Activated naive CD4-positive, alpha-beta T cell treated with anti-CD3 and anti-CD28 coated beads, Interleukin-2, amount 10 ng/mL, durations not matched to agents 7 days and 5 days (primary cell): ENCODE measurements at regions not wholly inside any gene's neighbourhood (a gene's known extent, or its start where the extent isn't known, plus 50 kb on each side); places are given as distances from the start of the nearest gene placed in this dataset.
"Not testable (repeated sequence)": the region's sequence is repeated elsewhere in the genome, so short reads cannot be mapped to it uniquely, and the experiment has no call there.

Experiments
- CTCF ChIA-PET: fragments of 350-600 bp; sonication (Branson Sonifier 250); formaldehyde crosslinking; loops from one replicate; lab custom pipeline; 2021; ENCODE audit warnings: antibody characterized with exemption; lab: Charles Lee
- DNase-seq: peaks from one replicate; pipeline ENCODE4 v3.0.0-alpha.2; 2020
- H3K27ac Mint-ChIP-seq: one replicate; pipeline ENCODE4 v1.8.0; 2021; ENCODE audit warnings: mild to moderate bottlenecking, moderate library complexity, mixed read lengths
- H3K27me3 Mint-ChIP-seq: one replicate; pipeline ENCODE4 v1.8.0; 2021; ENCODE audit warnings: mild to moderate bottlenecking, mixed read lengths
- H3K36me3 Mint-ChIP-seq: one replicate; pipeline ENCODE4 v1.8.0; 2021; ENCODE audit warnings: mixed read lengths
- H3K4me1 Mint-ChIP-seq: one replicate; pipeline ENCODE4 v1.8.0; 2021; ENCODE audit warnings: mixed read lengths
- H3K4me3 Mint-ChIP-seq: one replicate; pipeline ENCODE4 v1.8.0; 2021; ENCODE audit warnings: mild to moderate bottlenecking, moderate library complexity, mixed read lengths
- H3K9me3 Mint-ChIP-seq: one replicate; pipeline ENCODE4 v1.8.0; 2021; ENCODE audit warnings: mixed read lengths

DNA sequence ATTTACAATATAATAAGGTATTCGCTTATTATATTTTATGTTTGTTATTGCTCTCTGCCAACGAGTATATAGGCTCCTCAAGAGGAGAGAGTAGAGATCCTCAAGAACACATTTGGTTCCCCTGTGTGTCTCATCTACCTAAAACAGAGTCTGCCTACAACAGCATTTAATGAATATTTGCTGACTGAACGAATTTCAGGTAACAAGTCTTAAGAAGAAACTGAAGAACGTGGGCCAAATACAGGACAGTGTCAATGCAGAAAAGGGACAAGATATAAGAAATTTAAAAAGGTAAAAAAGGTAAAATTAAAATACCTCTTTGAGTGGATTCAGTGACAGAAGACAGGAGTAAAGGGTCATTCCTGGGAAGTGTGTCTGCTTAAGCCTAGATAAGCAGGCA is 129.2 kb downstream of the HNMT start:
- no peak for DNase-seq
- Mint-ChIP-seq H3K27me3 (no peaks in the 10 kb centered on the region), H3K4me3 (no peak overlapping the region), H3K4me1 (no peaks in the 10 kb centered on the region), H3K36me3 (no peaks in the 10 kb centered on the region), H3K27ac (no peak overlapping the region), H3K9me3 (no peaks in the 10 kb centered on the region)
- CTCF ChIA-PET: no interaction called here

DNA sequence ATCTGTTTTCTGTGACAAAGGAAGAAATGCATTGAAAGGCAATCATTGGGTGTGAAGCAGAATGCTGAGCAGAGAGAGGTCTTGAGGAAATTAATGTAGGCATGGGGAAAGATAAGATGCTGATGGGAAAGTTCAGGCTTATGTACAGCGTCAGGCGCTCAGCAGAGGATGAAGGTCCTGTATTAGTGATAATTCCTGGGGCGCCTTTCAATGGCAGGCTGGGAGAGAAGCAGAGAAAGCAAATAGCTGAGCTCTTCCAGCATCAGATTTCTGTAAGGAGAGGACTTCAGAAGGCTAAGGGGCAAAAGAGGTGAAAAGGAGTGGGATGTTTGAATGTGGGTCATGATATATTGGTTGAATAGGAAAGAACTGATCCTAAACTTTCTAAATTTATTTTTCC is 129.8 kb downstream of the HNMT start:
- no peaks in the 10 kb centered on the region for H3K36me3 Mint-ChIP-seq
- CTCF ChIA-PET: no interaction called here
- no peak overlapping the region for H3K4me3 Mint-ChIP-seq
- H3K27me3 Mint-ChIP-seq: no peaks in the 10 kb centered on the region
- no peak for DNase-seq
- no peaks in the 10 kb centered on the region for H3K9me3 Mint-ChIP-seq
- no peaks in the 10 kb centered on the region for H3K4me1 Mint-ChIP-seq
- H3K27ac Mint-ChIP-seq: no peak overlapping the region

DNA sequence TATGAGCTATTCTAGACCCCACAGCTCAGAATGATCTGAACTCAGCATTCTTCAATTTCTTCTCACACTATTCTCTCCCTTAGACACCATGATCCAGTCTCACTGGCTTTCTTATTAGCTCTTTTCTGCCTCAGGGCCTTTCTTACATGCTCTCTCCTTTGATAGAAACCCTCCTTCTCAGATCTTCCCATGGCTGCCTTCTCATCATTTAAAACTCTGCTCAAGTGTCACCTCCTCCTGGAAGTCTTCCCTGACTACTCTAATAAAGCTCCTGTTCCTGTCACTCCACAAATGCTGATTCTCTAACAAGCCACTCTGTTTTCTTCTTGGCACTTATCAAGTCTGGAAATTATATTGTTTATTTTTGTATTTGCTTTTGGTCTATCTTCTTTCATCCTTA is 131.1 kb downstream of the HNMT start:
- Mint-ChIP-seq H3K27me3 (no peaks in the 10 kb centered on the region), H3K4me3 (no peak overlapping the region), H3K27ac (no peak overlapping the region), H3K9me3 (peaks cover 3% of the 10 kb centered on the region), H3K4me1 (no peaks in the 10 kb centered on the region), H3K36me3 (no peaks in the 10 kb centered on the region)
- no peak for DNase-seq
- CTCF ChIA-PET: no interaction called here

DNA sequence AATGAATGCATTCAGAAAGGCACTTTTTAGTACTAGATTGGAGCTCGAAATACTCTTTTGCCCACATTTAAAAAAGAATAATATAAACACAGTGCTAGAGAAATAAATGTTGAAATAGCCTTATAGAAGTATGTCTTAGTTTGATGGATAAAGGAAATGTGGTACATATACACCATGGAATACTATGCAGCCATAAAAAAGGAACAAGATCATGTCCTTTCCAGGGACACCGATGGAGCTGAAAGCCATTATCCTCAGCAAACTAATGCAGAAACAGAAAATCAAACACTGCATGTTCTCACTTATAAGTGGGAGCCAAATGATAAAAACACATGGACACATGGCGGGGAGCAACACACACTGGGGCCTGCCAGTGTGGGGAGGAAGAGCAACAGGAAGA is 135.0 kb downstream of the HNMT start:
- CTCF ChIA-PET, H3K4me3 Mint-ChIP-seq, H3K27me3 Mint-ChIP-seq, DNase-seq, H3K36me3 Mint-ChIP-seq, H3K27ac Mint-ChIP-seq, H3K9me3 Mint-ChIP-seq, H3K4me1 Mint-ChIP-seq: not testable (repeated sequence)

DNA sequence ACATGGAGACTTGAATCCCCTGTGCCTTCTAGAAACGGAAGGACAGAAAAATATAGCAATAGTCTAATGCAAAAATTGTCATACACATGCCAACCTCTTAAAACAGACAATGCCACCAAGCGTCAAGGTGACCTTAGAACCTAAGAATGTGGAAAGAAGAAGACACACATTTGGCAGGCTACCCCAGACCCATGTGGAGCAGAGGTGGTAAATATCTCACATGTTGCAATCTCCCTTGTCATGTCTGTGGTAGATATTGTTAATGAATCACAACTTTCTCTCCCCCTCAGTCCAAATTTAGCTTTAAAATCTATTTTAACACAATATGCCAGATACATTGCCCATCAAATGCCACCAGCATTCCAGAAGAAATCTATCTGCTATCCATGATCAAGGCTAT is 137.4 kb downstream of the HNMT start:
- Mint-ChIP-seq H3K36me3 (no peaks in the 10 kb centered on the region), H3K4me3 (no peak overlapping the region), H3K4me1 (no peaks in the 10 kb centered on the region), H3K9me3 (peaks cover 3% of the 10 kb centered on the region), H3K27ac (no peak overlapping the region), H3K27me3 (no peaks in the 10 kb centered on the region)
- DNase-seq: no peak
- CTCF ChIA-PET: interaction anchor here (1.3 kb wide), 1 partner anchor 12 kb away, joined by 4 read pairs; no protein-coding TSS in a partner anchor

DNA sequence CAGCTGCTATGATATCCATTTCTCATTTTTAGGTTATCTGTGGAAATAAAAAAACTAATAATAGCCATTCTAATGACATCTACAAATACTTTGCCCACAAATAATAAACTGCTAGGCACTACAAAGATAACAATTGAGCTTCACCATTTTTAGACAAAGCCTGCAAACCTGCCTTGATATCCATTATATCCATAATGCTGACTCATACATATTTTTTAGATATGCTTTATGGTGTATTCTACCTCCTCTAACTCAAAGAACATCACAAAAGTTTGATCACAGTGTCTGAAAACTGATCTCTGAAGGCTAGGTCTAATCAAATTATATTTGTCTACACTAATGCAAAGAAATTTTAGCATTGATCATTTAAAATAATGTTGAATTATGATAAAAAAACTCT is 138.4 kb downstream of the HNMT start:
- DNase-seq: no peak
- Mint-ChIP-seq H3K27me3 (no peaks in the 10 kb centered on the region), H3K27ac (no peak overlapping the region), H3K9me3 (peaks cover 3% of the 10 kb centered on the region), H3K4me1 (no peaks in the 10 kb centered on the region), H3K36me3 (no peaks in the 10 kb centered on the region), H3K4me3 (no peak overlapping the region)
- CTCF ChIA-PET: no interaction called here

DNA sequence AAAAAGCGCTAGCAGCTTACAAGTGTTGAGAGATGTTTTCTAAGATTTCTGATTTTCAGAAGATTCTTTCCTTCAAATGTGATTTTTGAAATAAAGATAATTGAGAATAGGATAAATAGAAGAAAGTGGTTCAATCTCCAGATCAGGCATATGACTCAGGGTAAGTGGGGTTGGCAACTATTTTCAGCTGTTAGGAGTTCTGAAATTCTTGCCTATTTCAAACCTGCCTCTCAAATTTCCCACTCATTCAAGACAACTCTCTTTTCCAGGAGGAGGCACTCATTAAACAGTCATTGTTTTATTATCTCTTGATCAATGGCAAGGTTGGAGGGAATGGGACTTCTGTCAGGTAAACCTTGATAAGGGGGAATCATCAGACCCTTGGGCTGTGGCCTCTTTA is 138.9 kb downstream of the HNMT start:
- Mint-ChIP-seq H3K4me3 (no peak overlapping the region), H3K9me3 (peaks cover 3% of the 10 kb centered on the region), H3K4me1 (no peaks in the 10 kb centered on the region), H3K36me3 (no peaks in the 10 kb centered on the region), H3K27ac (no peak overlapping the region), H3K27me3 (no peaks in the 10 kb centered on the region)
- no peak for DNase-seq
- CTCF ChIA-PET: no interaction called here

DNA sequence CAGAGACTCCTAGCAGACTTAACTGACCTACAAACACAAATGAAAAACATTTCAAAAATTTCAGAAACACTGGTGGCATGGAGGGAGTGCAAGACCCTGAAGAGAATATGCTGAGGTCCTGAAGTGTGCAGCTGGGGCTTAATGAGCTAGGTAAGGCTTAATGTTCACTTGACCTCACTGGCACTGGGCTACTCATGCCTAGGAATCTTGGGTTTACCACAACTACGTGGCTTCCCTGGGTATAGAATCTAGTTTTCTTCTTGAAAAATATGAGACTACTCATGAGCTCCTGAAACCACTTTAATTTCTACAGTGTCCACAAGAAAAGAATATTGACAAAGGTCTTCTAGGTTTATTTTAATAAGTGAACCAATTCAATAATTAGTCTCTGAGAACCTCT is 139.8 kb downstream of the HNMT start:
- Mint-ChIP-seq H3K4me3 (no peak overlapping the region), H3K36me3 (no peaks in the 10 kb centered on the region), H3K9me3 (peaks cover 3% of the 10 kb centered on the region), H3K27me3 (no peaks in the 10 kb centered on the region), H3K27ac (no peak overlapping the region), H3K4me1 (no peaks in the 10 kb centered on the region)
- CTCF ChIA-PET: no interaction called here
- no peak for DNase-seq

DNA sequence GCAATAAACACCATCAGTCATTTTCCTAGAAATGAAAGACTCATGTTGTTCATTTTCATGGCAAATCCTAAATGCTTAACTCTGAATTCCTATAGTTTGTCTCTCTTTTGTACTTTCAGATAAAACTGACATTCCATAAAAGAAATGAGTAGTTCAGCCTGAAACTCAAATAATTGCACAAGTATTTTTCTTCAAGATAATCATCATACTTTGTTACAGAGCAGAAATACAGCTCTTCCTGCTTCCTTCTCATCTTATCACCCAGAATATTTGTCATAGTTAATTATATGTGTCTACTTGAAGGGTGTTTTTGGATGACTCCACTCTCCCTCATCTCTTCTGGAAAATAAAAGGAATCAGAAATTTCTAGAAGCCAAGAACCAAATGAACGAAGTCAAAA is 141.1 kb downstream of the HNMT start:
- Mint-ChIP-seq H3K27me3 (no peaks in the 10 kb centered on the region), H3K27ac (no peak overlapping the region), H3K9me3 (no peaks in the 10 kb centered on the region), H3K36me3 (no peaks in the 10 kb centered on the region), H3K4me3 (no peak overlapping the region), H3K4me1 (no peaks in the 10 kb centered on the region)
- DNase-seq: no peak
- CTCF ChIA-PET: no interaction called here

DNA sequence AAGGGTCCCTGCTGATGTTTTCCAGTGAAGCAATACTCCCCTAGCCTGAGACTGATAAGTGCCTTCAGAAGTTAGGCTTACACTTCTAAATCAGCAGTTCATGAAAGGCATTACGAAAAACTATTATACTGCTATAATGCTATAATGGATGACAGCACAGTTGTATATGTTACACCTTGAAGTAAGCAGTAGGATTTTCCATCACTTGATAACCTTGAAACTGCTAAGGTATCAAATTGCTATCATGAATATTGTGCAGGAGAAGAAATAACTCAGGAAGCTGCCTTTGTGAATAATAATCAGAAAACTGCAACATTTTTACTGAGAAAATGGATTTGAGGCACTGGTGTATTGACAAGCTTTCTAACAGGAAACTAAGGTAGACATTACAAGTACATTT is 142.3 kb downstream of the HNMT start:
- Mint-ChIP-seq H3K27me3 (no peaks in the 10 kb centered on the region), H3K36me3 (no peaks in the 10 kb centered on the region), H3K4me1 (no peaks in the 10 kb centered on the region), H3K4me3 (no peak overlapping the region), H3K27ac (no peak overlapping the region), H3K9me3 (no peaks in the 10 kb centered on the region)
- no peak for DNase-seq
- CTCF ChIA-PET: no interaction called here

DNA sequence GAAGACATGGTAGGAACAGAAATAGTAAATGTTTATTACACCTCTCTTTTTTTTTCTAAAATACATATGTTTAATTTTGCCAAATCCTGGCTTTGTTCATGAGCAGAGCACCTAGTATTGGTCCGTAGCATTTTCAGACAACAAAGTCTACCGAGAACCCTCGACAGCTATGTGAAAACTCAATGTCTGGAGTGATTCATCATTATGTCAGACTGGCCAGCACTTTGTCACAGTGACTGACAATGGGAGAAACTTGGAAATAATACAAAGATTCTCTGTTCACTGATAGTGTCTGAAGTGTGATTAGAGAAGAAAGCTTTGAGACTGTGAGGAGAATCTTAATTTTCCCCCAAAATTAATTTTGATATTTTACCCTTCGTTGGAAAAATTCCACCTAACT is 143.0 kb downstream of the HNMT start:
- Mint-ChIP-seq H3K9me3 (no peaks in the 10 kb centered on the region), H3K4me1 (no peaks in the 10 kb centered on the region), H3K27ac (no peak overlapping the region), H3K27me3 (no peaks in the 10 kb centered on the region), H3K4me3 (no peak overlapping the region), H3K36me3 (no peaks in the 10 kb centered on the region)
- CTCF ChIA-PET: no interaction called here
- no peak for DNase-seq

DNA sequence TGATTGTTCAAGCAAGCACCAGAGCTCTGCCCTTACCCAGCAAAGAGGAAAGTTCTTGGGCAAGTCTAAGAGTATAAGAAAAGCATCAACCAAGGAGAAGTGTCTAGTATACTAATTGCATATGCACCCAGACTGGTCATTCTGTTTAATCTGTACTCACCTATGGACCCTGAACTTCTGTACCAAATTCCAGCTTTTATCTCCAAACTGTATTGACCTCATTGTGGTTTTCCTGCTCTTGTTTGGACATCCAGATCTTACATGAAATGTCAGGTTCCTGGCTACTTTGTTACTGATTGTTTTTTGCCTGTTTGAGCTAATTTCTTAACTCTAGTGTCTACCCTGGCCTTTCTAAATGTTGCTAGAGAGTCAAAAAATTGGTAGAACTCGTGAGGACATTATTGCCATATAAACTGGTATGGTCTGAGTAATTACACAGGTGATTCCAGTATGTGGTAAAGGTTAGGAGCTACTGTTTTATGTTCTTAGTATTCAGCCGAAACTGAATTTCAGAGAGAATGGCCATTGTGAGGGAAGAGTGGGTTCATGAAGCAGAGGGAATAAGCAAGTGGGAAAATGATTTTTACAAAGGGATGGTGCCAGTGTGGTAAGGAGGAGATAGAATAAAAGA is 146.3 kb downstream of the HNMT start:
- Mint-ChIP-seq H3K4me3 (no peak overlapping the region), H3K36me3 (no peaks in the 10 kb centered on the region), H3K27me3 (no peaks in the 10 kb centered on the region), H3K9me3 (no peaks in the 10 kb centered on the region), H3K4me1 (no peaks in the 10 kb centered on the region), H3K27ac (no peak overlapping the region)
- CTCF ChIA-PET: no interaction called here
- no peak for DNase-seq

DNA sequence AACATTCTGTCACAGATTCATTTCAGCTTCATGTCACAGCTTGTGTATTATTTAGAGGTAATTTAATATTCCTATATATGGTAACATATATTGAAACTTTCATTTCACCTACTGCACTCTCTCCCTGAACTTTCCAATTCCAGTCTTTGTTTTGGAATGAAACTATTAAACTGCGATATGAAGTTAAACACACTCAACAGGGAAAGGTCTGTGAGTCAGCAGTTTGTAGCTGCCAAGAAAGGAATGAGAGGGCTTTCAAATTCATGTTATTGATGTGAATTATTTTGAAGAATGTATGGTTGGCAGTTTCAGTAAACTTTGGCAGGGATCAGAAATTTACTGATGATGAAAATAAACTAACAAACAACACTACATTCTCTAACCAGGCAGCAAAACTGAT is 148.3 kb downstream of the HNMT start:
- CTCF ChIA-PET: interaction anchor here (1.3 kb wide), 1 partner anchor 11 kb away, joined by 4 read pairs; no protein-coding TSS in a partner anchor
- H3K27ac Mint-ChIP-seq: no peak overlapping the region
- no peak for DNase-seq
- no peaks in the 10 kb centered on the region for H3K4me1 Mint-ChIP-seq
- H3K36me3 Mint-ChIP-seq: no peaks in the 10 kb centered on the region
- no peaks in the 10 kb centered on the region for H3K9me3 Mint-ChIP-seq
- no peaks in the 10 kb centered on the region for H3K27me3 Mint-ChIP-seq
- no peak overlapping the region for H3K4me3 Mint-ChIP-seq

DNA sequence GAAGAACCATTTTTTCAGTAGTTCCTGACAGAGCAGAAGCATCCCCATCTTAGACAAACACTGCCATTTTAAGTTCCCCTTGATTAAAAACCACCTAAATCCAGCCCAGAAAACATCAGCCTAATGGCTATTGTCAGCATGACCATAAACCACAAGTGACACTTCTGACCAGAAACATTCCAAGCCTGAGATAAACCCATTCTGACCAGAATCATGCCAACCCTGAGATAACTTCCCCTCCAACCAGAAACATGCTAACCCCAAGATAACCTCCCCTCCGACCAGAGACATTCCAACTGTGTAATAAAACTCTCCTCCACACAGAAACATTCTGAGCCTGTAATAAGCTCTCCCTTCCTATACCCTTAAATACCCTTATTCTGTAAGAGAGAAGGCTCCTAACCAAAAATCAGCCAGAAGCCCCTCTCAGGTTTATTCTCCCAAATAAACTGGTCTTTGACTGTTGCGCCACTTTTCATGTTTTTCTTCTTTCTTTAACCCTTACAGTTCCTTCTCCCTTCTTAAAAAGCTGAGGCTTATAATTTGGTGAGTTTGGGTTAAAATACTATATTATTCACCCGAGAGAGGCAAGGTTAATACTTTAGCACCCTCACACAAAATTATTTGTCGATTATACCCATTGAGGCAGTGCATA is 149.7 kb downstream of the HNMT start:
- Mint-ChIP-seq H3K27me3 (no peaks in the 10 kb centered on the region), H3K27ac (no peak overlapping the region), H3K4me3 (no peak overlapping the region), H3K36me3 (no peaks in the 10 kb centered on the region), H3K4me1 (no peaks in the 10 kb centered on the region), H3K9me3 (no peaks in the 10 kb centered on the region)
- CTCF ChIA-PET: interaction anchor here (1.3 kb wide), 1 partner anchor 13 kb away, joined by 4 read pairs; no protein-coding TSS in a partner anchor
- DNase-seq: no peak

DNA sequence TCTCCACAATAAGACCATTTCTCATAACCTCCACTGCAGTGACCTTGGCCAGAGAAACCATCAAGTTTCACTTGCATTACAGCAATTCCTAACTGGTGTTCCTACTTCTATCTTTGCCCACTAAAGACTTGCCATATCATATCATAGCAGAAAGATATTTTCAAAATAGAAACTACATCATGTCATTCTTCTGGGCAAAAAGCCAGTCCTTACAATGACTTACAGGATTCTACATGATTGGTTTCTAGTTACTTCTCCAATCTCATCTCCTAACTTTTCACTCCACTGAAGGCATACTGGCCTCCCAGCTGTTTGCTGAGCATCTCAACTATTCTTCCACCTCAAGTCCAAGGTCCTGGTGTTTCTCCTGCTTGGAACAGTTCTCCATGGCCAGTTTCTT is 151.4 kb downstream of the HNMT start:
- H3K4me1 Mint-ChIP-seq: no peaks in the 10 kb centered on the region
- no peak for DNase-seq
- H3K27ac Mint-ChIP-seq: no peak overlapping the region
- H3K9me3 Mint-ChIP-seq: no peaks in the 10 kb centered on the region
- H3K27me3 Mint-ChIP-seq: no peaks in the 10 kb centered on the region
- H3K36me3 Mint-ChIP-seq: no peaks in the 10 kb centered on the region
- no peak overlapping the region for H3K4me3 Mint-ChIP-seq
- CTCF ChIA-PET: no interaction called here
